Left lung (tissue), 4 donors: ENCODE measurements at regions not wholly inside any gene's neighbourhood (a gene's known extent, or its start where the extent isn't known, plus 50 kb on each side); places are given as distances from the start of the nearest gene placed in this dataset.

Experiments used
- ATAC-seq: fragments of 200-7000 bp; cut with Tn5 transposase; one replicate; pipeline ENCODE4 v1.9.1; 2020; ENCODE audit warnings: moderate library complexity
- DNase-seq, 4 donors: peaks; one replicate each; pipeline ENCODE4 v3.0.0-alpha.2; 2013 to 2020
- H3K27ac ChIP-seq, 2 donors: fragments of 200-600 bp; sonication (generic) in 1 of 2; one replicate each; pipeline versions ENCODE4 v1.5.0 to v1.8.0; 2020 to 2021
- H3K27me3 ChIP-seq, 2 donors: fragments of 200-600 bp; sonication (generic) in 1 of 2; one replicate each; pipeline versions ENCODE4 v1.5.0 to v1.8.0; 2020 to 2021
- H3K36me3 ChIP-seq, 2 donors: fragments of 200-600 bp; sonication (generic) in 1 of 2; one replicate each; pipeline versions ENCODE4 v1.5.0 to v1.8.0; 2020 to 2021
- H3K4me1 ChIP-seq, 2 donors: fragments of 200-600 bp; one replicate each; pipeline ENCODE4 v1.8.0; 2021
- H3K4me3 ChIP-seq, 2 donors: fragments of 200-600 bp; sonication (generic) in 1 of 2; one replicate each; pipeline versions ENCODE4 v1.5.0 to v1.8.0; 2020 to 2021; ENCODE audit warnings: mild to moderate bottlenecking in 1 of 2
- H3K9me3 ChIP-seq, 2 donors: fragments of 200-600 bp; sonication (generic) in 1 of 2; one replicate each; pipeline versions ENCODE4 v1.5.0 to v1.8.0; 2020 to 2021
- intact Hi-C, 2 donors: fragments of 100-400 bp; cut with DNase I; formaldehyde crosslinking; loops; one replicate each; pipeline versions ENCODE4 v1.11.2 to v1.14.2; 2022
- TF ChIP-seq, protein P1 (sequence below), 2 donors: fragments of 200-600 bp; sonication (generic) in 1 of 2; IDR thresholded peaks; one replicate each; pipeline versions ENCODE4 v1.5.0 to v1.8.0; 2021; ENCODE audit warnings: antibody characterized with exemption in 2 of 2
- donor health status: DM: no; HTN: yes; CAD: no.
- donor health status: DM: no; HTN: no; CAD: no.

DNA sequence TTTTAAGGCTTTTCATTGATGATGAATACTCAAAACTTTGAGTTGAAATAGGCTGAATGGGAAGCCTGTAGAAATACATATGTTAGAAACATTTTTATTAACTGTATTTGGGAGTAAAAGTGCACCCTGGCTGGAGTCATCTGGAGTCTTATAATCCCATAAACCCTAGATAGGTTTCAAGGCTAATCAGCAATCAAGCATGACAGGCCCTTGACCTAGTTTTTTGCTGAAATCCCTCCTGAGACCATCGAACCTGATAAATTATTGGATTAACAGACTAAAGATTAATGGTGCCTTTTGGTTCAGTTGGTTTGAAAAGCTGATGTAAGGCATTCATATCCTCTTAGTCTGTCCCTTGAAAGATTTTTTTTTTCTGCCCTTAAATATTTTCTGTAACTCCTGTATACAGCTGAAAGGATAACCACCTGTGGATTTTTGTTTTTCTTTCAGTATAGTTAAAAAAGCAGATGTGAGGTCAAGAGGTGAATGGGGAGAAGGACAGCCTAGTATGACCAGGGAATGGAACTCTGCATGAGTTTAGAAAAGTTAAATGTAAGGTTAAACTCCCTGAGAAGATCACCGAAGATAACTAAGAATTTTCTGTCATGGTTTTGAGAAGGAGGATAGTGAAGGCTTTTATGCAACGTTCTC, 69.4 kb upstream of the STXBP5L start:
- no peaks in the 10 kb centered on the region for H3K27me3 ChIP-seq
- DNase-seq = no peak
- TF ChIP-seq, protein P1, sequence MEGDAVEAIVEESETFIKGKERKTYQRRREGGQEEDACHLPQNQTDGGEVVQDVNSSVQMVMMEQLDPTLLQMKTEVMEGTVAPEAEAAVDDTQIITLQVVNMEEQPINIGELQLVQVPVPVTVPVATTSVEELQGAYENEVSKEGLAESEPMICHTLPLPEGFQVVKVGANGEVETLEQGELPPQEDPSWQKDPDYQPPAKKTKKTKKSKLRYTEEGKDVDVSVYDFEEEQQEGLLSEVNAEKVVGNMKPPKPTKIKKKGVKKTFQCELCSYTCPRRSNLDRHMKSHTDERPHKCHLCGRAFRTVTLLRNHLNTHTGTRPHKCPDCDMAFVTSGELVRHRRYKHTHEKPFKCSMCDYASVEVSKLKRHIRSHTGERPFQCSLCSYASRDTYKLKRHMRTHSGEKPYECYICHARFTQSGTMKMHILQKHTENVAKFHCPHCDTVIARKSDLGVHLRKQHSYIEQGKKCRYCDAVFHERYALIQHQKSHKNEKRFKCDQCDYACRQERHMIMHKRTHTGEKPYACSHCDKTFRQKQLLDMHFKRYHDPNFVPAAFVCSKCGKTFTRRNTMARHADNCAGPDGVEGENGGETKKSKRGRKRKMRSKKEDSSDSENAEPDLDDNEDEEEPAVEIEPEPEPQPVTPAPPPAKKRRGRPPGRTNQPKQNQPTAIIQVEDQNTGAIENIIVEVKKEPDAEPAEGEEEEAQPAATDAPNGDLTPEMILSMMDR (IDR thresholded peaks at IDR 0.05) = no peak
- no peaks in the 10 kb centered on the region for H3K4me1 ChIP-seq
- ATAC-seq = no peak
- no peaks in the 10 kb centered on the region for H3K36me3 ChIP-seq
- no peak overlapping the region for H3K4me3 ChIP-seq
- no peaks in the 10 kb centered on the region for H3K9me3 ChIP-seq
- no peak overlapping the region for H3K27ac ChIP-seq
- intact Hi-C loops = no loop called here

DNA sequence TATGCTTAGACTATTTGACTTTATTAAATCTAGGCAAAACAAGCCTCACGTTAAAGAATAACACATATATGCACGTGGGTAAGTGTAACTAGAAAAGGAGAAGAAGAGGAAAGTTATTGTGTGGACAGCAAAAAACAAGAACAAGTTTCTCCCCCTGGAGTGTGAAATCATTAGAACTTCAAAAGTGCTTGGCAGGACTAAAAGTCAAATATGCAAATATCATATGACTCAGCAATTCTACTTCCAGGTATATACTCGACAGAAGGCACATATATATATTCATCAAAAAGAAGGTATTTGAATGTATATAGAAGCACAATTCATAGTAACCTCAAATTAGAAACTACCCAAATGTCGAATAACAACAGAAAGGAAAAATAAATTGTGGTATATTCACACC, 68.9 kb upstream of the STXBP5L start:
- TF ChIP-seq, protein P1 (IDR thresholded peaks at IDR 0.05) = no peak
- H3K4me3 ChIP-seq = no peak overlapping the region

DNA sequence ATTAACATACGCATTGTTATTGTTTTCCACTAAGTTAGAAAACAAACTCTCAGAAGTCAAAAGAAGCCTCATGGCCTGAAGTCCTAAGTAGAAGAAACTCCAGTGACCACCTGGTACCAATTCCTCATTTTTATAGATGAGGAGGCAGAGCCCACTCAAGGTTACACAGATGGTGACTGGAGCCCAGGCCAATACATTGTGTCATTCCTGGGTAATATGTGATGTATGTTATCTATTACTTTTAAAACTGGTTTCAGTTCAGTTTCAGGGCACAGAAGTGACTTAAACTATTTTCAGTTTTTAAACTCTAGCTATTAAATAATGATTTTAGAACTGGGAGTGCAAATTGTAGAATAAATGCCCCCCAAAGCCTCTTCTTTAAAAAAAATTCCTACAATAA, 66.7 kb upstream of the STXBP5L start:
- no peak for ATAC-seq
- no peak overlapping the region for H3K4me3 ChIP-seq
- H3K9me3 ChIP-seq = no peaks in the 10 kb centered on the region
- TF ChIP-seq, protein P1 (IDR thresholded peaks at IDR 0.05) = no peak
- intact Hi-C loops = no loop called here
- no peak overlapping the region for H3K27ac ChIP-seq
- H3K36me3 ChIP-seq = no peaks in the 10 kb centered on the region
- no peak for DNase-seq
- H3K4me1 ChIP-seq = no peaks in the 10 kb centered on the region
- no peaks in the 10 kb centered on the region for H3K27me3 ChIP-seq

More for the DNA sequence above, 68.9 kb upstream of the STXBP5L start:
- no peak overlapping the region for H3K27ac ChIP-seq
- no peaks in the 10 kb centered on the region for H3K27me3 ChIP-seq
- no peaks in the 10 kb centered on the region for H3K9me3 ChIP-seq
- intact Hi-C loops = no loop called here
- H3K4me1 ChIP-seq = no peaks in the 10 kb centered on the region
- H3K36me3 ChIP-seq = no peaks in the 10 kb centered on the region
- ATAC-seq (no peak), DNase-seq (no peak)

DNA sequence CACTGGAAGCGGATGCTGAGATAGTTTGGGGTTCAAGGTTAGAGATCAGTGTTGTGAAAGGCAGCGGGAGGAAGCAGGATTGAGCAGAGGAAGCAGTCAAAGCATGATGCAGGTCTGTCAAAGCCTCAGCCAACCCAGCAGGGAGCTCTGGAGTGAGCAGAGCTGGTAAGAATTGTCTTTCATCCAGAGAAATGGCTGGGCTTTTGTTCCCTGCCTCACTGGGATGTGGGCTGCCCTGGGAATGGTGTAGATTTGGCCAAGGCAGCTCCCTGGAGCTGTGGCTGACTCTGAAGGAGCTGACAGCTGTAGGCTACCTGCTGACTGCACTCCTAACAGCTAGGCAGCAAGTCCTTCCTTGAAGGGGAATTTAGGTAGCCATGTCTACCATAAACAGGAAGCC, 61.9 kb upstream of the STXBP5L start:
- intact Hi-C loops = no loop called here
- no peak for ATAC-seq
- H3K9me3 ChIP-seq = no peaks in the 10 kb centered on the region

DNA sequence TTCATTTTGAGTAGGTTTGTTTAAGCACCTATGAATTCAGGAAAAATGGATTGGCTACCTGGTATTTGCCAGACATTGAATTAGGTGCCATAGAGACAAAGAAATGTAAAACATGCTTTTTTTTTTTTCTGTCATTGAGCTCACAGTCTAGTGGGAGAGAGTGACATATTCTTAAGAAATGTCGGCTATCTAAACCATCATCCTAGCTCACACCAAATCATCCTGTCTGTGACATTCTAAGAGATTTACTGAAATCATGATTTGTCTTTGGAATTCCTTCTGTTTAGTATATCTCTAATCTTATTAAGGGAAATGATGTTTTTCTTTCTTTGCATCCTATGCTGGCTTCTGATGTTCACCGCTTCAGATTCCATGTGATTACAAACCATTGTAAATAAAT, 59.5 kb upstream of the STXBP5L start:
- Histone ChIP-seq H3K4me3 (no peak overlapping the region), H3K36me3 (no peaks in the 10 kb centered on the region), H3K4me1 (no peaks in the 10 kb centered on the region), H3K9me3 (no peaks in the 10 kb centered on the region), H3K27me3 (no peaks in the 10 kb centered on the region), H3K27ac (no peak overlapping the region)
- no peak for DNase-seq
- no peak for ATAC-seq
- TF ChIP-seq, protein P1 (IDR thresholded peaks at IDR 0.05) = no peak
- intact Hi-C loops = no loop called here

More for the DNA sequence above, 61.9 kb upstream of the STXBP5L start:
- H3K4me1 ChIP-seq = no peaks in the 10 kb centered on the region
- TF ChIP-seq, protein P1 (IDR thresholded peaks at IDR 0.05) = no peak
- no peak overlapping the region for H3K4me3 ChIP-seq
- no peak for DNase-seq
- H3K36me3 ChIP-seq = no peaks in the 10 kb centered on the region
- H3K27me3 ChIP-seq = no peaks in the 10 kb centered on the region
- H3K27ac ChIP-seq = no peak overlapping the region
